ENCODE measurements at regions not wholly inside any gene's neighbourhood (a gene's known extent, or its start where the extent isn't known, plus 50 kb on each side); places are given as distances from the start of the nearest gene placed in this dataset.

DNA sequence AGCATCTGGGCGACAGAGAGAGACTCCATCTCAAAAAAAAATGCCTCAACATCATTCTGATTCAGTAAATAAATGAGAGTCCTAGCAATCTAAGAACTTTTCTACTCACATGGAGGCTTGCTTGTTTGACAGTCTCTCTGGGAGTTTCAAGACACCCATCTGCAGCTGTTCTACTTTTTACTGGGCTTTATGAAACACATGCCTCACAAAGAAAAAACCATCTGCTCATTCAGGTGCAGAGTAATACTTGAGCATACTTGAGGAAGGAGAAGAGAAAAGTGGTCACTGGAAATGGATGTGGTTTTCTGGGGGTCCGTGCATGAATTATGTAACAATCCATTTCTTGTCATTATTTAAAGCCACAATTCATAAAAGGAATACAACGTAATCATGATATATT lies 87.1 kb upstream of the DDX53 start:
- Mint-ChIP-seq H3K4me1 (ENCODE audit: low read depth) (no peaks in the 10 kb centered on the region), H3K9me3 (peaks cover 1% of the 10 kb centered on the region), H3K27me3 (no peaks in the 10 kb centered on the region), H3K36me3 (ENCODE audit: low read depth) (no peaks in the 10 kb centered on the region), H3K4me3 (no peak overlapping the region), H3K27ac (no peak overlapping the region)
- intact Hi-C loops (cut with micrococcal nuclease), result no loop called here
- CTCF ChIA-PET, result no interaction called here
- TF ChIP-seq, protein P1, sequence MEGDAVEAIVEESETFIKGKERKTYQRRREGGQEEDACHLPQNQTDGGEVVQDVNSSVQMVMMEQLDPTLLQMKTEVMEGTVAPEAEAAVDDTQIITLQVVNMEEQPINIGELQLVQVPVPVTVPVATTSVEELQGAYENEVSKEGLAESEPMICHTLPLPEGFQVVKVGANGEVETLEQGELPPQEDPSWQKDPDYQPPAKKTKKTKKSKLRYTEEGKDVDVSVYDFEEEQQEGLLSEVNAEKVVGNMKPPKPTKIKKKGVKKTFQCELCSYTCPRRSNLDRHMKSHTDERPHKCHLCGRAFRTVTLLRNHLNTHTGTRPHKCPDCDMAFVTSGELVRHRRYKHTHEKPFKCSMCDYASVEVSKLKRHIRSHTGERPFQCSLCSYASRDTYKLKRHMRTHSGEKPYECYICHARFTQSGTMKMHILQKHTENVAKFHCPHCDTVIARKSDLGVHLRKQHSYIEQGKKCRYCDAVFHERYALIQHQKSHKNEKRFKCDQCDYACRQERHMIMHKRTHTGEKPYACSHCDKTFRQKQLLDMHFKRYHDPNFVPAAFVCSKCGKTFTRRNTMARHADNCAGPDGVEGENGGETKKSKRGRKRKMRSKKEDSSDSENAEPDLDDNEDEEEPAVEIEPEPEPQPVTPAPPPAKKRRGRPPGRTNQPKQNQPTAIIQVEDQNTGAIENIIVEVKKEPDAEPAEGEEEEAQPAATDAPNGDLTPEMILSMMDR (IDR thresholded peaks at IDR 0.05), result no peak
- POLR2A ChIA-PET, result no interaction called here
- no peak for ATAC-seq
- no peak for DNase-seq

DNA sequence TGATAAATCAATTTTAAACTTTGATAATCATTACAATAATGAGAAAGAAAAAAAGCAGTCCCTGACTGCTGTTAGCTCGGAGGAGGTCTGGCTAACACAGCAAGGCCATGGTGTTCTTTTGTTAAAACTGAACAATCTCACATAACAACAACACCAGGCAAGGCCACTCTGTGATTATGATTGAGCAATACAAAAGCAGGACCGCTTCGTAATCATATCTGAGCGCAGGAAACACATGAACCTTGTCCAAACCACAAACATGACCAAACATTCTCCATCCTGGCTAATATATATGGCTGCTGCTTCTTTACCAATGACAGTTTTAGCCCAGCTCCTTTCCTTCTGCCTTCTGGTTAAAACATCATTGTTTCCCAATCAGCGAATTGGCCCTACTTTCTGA lies 76.8 kb upstream of the DDX53 start:
- Mint-ChIP-seq H3K27me3 (no peaks in the 10 kb centered on the region), H3K4me3 (no peak overlapping the region), H3K4me1 (ENCODE audit: low read depth) (no peaks in the 10 kb centered on the region), H3K36me3 (ENCODE audit: low read depth) (no peaks in the 10 kb centered on the region), H3K27ac (no peak overlapping the region), H3K9me3 (no peaks in the 10 kb centered on the region)
- CTCF ChIA-PET, result no interaction called here
- ATAC-seq, result no peak
- no peak for DNase-seq
- TF ChIP-seq, protein P1 (IDR thresholded peaks at IDR 0.05), result no peak
- POLR2A ChIA-PET, result no interaction called here
- intact Hi-C loops (cut with micrococcal nuclease), result no loop called here

DNA sequence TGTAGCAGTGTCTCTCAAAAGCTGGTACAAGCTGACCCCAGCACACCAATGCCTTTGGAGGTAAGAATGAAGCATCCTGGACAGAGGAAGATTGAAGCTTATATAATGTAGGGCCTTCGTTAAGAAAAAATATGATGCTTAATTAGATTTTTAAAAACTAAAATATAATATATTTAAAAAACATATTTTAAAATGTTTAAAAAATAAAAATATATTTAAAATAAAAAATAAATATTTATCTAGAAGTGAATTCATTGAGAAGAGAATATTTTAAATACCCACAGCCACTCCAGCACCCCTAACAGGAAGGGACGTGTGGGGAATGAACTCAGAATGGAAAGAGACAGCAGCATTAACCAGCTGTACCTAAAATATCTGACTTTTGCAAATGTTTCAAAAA lies 65.1 kb upstream of the DDX53 start:
- Mint-ChIP-seq H3K36me3 (ENCODE audit: low read depth) (no peaks in the 10 kb centered on the region), H3K27me3 (no peaks in the 10 kb centered on the region), H3K4me1 (ENCODE audit: low read depth) (no peaks in the 10 kb centered on the region), H3K27ac (no peak overlapping the region), H3K4me3 (no peak overlapping the region), H3K9me3 (no peaks in the 10 kb centered on the region)
- DNase-seq, result no peak
- ChIA-PET POLR2A (no interaction called here), CTCF (no interaction called here)
- intact Hi-C loops (cut with micrococcal nuclease), result no loop called here
- TF ChIP-seq, protein P1 (IDR thresholded peaks at IDR 0.05), result no peak
- ATAC-seq, result no peak

DNA sequence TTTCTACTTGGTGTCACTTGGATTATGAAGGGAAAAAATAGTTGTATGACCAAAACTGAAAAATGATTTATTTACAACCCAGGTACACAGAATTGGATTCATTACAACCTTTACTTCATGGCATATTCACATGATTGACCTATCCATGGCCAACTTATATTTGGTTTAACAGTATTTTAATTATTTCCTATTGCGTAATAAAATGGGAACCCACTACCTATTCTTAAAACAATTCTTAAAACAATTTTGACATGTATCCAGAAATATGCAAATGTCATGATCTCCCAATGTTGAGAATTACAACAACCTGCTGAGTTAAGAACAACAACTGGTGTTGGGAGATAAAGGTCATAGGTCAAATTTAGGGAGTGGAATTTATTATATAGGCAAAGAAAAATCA lies 54.8 kb upstream of the DDX53 start:
- ChIA-PET POLR2A (no interaction called here), CTCF (no interaction called here)
- ATAC-seq (no peak), DNase-seq (no peak)
- Mint-ChIP-seq H3K4me3 (no peak overlapping the region), H3K4me1 (ENCODE audit: low read depth) (no peaks in the 10 kb centered on the region), H3K27me3 (no peaks in the 10 kb centered on the region), H3K36me3 (ENCODE audit: low read depth) (no peaks in the 10 kb centered on the region), H3K27ac (no peak overlapping the region), H3K9me3 (no peaks in the 10 kb centered on the region)
- intact Hi-C loops (cut with micrococcal nuclease), result no loop called here
- TF ChIP-seq, protein P1 (IDR thresholded peaks at IDR 0.05), result no peak
